Breast epithelium (tissue), 3 donors: ENCODE measurements at regions not wholly inside any gene's neighbourhood (a gene's known extent, or its start where the extent isn't known, plus 50 kb on each side); places are given as distances from the start of the nearest gene placed in this dataset.

Source experiments
- CTCF ChIP-seq, 3 donors: fragments of 450-650 bp; IDR thresholded peaks; one replicate each; pipeline ENCODE4 v1.5.1; 2016 to 2017; ENCODE audit warnings: antibody characterized with exemption in 3 of 3, mild to moderate bottlenecking in 3 of 3, moderate library complexity in 3 of 3
- POLR2A ChIP-seq: fragments of 450-650 bp; IDR thresholded peaks from one replicate; pipeline ENCODE4 v1.6.1; 2016; ENCODE audit warnings: antibody characterized with exemption, mild to moderate bottlenecking, moderate library complexity

GRCh38 chr6:16950302-16950701, 151.5 kb upstream of the STMND1 start:
- TF ChIP-seq CTCF (IDR thresholded peaks at IDR 0.05) (no peak), POLR2A (no peak)
